ENCODE measurements at regions not wholly inside any gene's neighbourhood (a gene's known extent, or its start where the extent isn't known, plus 50 kb on each side); places are given as distances from the start of the nearest gene placed in this dataset.

DNA sequence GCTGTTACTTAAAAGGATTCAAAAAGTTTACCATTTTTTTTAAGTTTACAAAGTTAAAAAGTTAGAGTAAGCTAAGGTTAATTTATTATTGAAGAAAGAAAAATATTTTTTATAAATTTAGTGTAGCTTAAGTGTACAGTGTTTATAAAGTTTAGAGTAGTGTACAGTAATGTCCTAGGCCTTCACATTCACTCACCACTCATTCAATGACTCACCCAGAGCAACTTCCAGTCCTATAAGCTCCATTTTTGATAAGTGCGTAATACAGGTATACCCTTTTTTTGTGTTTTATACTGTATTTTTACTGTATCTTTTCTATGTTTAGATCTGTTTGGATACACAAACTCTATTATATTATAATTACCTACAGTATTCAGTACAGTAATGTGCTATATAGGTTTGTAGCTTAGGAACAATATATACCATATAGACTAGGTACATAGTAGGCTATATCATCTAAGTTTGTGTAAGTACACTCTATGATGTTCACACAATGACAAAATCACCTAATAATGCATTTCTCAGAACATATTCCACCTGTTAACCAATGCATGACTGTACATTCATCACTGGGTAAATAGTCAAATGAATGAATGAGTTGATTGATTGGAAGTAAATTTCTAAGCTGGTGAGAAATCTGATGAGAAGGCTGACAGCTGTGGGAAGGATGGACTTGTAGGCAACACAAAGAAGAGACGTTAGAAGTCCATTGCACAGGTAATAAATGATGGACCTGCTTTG is 95.2 kb upstream of the CDIN1 start:
- Mint-ChIP-seq H3K4me1 (no peaks in the 10 kb centered on the region), H3K36me3 (no peaks in the 10 kb centered on the region), H3K9me3 (no peaks in the 10 kb centered on the region), H3K4me3 (no peak overlapping the region), H3K27me3 (ENCODE audit: insufficient read depth, low read depth) (no peaks in the 10 kb centered on the region), H3K27ac (no peak overlapping the region)
- Histone ChIP-seq H3K9ac (no peak overlapping the region), H3K79me2 (ENCODE audit: low read depth) (no peaks in the 10 kb centered on the region), H3K27ac (no peak overlapping the region), H4K20me1 (ENCODE audit: low read depth) (no peaks in the 10 kb centered on the region), H3K4me3 (no peak overlapping the region), H3K4me1 (no peaks in the 10 kb centered on the region), H3K4me2 (no peak overlapping the region), H2AFZ (replicated peaks) (no peak overlapping the region), H3K27me3 (no peaks in the 10 kb centered on the region), H3K9me3 (ENCODE audit: low read depth) (no peaks in the 10 kb centered on the region), H3F3A (ENCODE audit: low read depth) (no peaks in the 10 kb centered on the region), H3K36me3 (no peaks in the 10 kb centered on the region)
- TF ChIP-seq CTCF (IDR thresholded peaks at IDR 0.05), result no peak
- TF ChIP-seq EZH2 (IDR thresholded peaks at IDR 0.05), result no peak
- no peak for TF ChIP-seq EZH2phosphoT487 (IDR thresholded peaks at IDR 0.05)
- DNase-seq (ENCODE audit: low spot score), result no peak

- Histone ChIP-seq H2AFZ (replicated peaks) (no peak overlapping the region), H3K4me2 (no peak overlapping the region), H3F3A (ENCODE audit: low read depth) (no peaks in the 10 kb centered on the region), H3K36me3 (no peaks in the 10 kb centered on the region), H3K4me3 (no peak overlapping the region), H4K20me1 (ENCODE audit: low read depth) (no peaks in the 10 kb centered on the region), H3K9ac (no peak overlapping the region), H3K27ac (no peak overlapping the region), H3K4me1 (no peaks in the 10 kb centered on the region), H3K79me2 (ENCODE audit: low read depth) (no peaks in the 10 kb centered on the region), H3K27me3 (no peaks in the 10 kb centered on the region), H3K9me3 (ENCODE audit: low read depth) (no peaks in the 10 kb centered on the region)
- H3K27me3 Mint-ChIP-seq (ENCODE audit: insufficient read depth, low read depth), result no peaks in the 10 kb centered on the region
- TF ChIP-seq EZH2phosphoT487 (IDR thresholded peaks at IDR 0.05) (no peak), CTCF (IDR thresholded peaks at IDR 0.05) (no peak), EZH2 (IDR thresholded peaks at IDR 0.05) (no peak)
- DNase-seq (ENCODE audit: low spot score), result no peak
- no peaks in the 10 kb centered on the region for H3K36me3 Mint-ChIP-seq
- H3K27ac Mint-ChIP-seq, result no peak overlapping the region
- H3K9me3 Mint-ChIP-seq, result no peaks in the 10 kb centered on the region
- no peak overlapping the region for H3K4me3 Mint-ChIP-seq
- H3K4me1 Mint-ChIP-seq, result peaks cover 5% of the 10 kb centered on the region
These were observed 87.5 kb upstream of the CDIN1 start for GRCh38 chr15:36491912-36492311.

DNA sequence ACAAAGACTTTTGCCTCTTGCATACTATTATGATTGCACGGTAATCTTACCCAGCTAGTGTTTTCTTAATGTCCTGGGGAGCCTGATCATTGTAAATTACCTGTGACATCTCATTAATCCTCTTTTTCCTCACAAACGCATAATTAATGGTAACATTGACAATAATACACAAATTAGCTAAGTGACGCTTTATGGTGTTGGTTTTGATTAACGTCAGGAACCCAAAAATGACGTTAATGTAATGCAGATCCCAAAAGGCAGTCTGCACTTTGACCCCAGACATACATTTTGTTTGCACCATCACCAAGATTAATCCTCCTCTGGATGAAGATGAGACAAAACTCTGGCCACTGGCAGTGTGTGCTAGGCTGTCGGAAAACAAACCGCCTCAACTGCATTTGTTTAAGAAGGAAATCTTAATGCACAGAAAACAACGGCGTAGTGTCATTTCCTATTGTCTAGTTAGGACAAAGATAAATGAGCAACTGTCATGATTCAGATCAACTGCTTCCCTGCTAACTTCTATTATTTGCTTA is 83.9 kb upstream of the CDIN1 start:
- Histone ChIP-seq H2AFZ (replicated peaks) (no peak overlapping the region), H3K4me2 (no peak overlapping the region), H3K9me3 (ENCODE audit: low read depth) (no peaks in the 10 kb centered on the region), H3K27me3 (no peaks in the 10 kb centered on the region), H3K79me2 (ENCODE audit: low read depth) (no peaks in the 10 kb centered on the region), H4K20me1 (ENCODE audit: low read depth) (no peaks in the 10 kb centered on the region), H3K4me1 (no peaks in the 10 kb centered on the region), H3K9ac (no peak overlapping the region), H3F3A (ENCODE audit: low read depth) (no peaks in the 10 kb centered on the region), H3K36me3 (no peaks in the 10 kb centered on the region), H3K4me3 (no peak overlapping the region), H3K27ac (no peak overlapping the region)
- Mint-ChIP-seq H3K36me3 (no peaks in the 10 kb centered on the region), H3K4me1 (peaks cover 15% of the 10 kb centered on the region), H3K4me3 (no peak overlapping the region), H3K27me3 (ENCODE audit: insufficient read depth, low read depth) (no peaks in the 10 kb centered on the region), H3K27ac (no peak overlapping the region), H3K9me3 (no peaks in the 10 kb centered on the region)
- no peak for DNase-seq (ENCODE audit: low spot score)
- TF ChIP-seq EZH2 (IDR thresholded peaks at IDR 0.05) (no peak), EZH2phosphoT487 (IDR thresholded peaks at IDR 0.05) (no peak), CTCF (IDR thresholded peaks at IDR 0.05) (no peak)

Data from neural progenitor cell (in vitro differentiated cells).